DOHH2 (cell line): ENCODE measurements at regions not wholly inside any gene's neighbourhood (a gene's known extent, or its start where the extent isn't known, plus 50 kb on each side); places are given as distances from the start of the nearest gene placed in this dataset.

Source experiments
- CTCF ChIP-seq: fragments of 200-600 bp; sonication (generic); IDR thresholded peaks from one replicate; pipeline ENCODE4 v1.5.1; 2014; ENCODE audit warnings: antibody characterized with exemption, mild to moderate bottlenecking, low read depth, low read length; ENCODE audit not compliant: poor library complexity, severe bottlenecking
- EZH2phosphoT487 ChIP-seq: fragments of 200-600 bp; sonication (generic); IDR thresholded peaks from 2 replicates; pipeline ENCODE4 v1.6.1; 2017; ENCODE audit warnings: borderline replicate concordance, mild to moderate bottlenecking, antibody characterized with exemption, low read length, moderate library complexity, mixed read lengths

GRCh38 chr5:165829504-165829903 is 2324.1 kb downstream of the MAT2B start:
- no peak for TF ChIP-seq CTCF
- no peak for TF ChIP-seq EZH2phosphoT487
